Endothelial cell of umbilical vein (primary cell): ENCODE measurements at regions not wholly inside any gene's neighbourhood (a gene's known extent, or its start where the extent isn't known, plus 50 kb on each side); places are given as distances from the start of the nearest gene placed in this dataset.

Experiments used
- BruUV-seq: library from RNA; stranded (reverse); fragments of 400-500 nt; replicated peaks from 2 replicates; lab custom pipeline; 2021; lab: Mats Ljungman, UMichigan
- CTCF ChIA-PET: fragments of 300-600, 350-600 bp; sonication (Branson Sonifier 250); formaldehyde crosslinking; loops from one replicate; lab custom pipeline; 2021; ENCODE audit warnings: antibody characterized with exemption, inconsistent platforms; lab: Charles Lee
- POLR2A ChIA-PET: fragments of 300-600, 350-600 bp; sonication (Branson Sonifier 250); formaldehyde crosslinking; loops from one replicate; lab custom pipeline; 2021; ENCODE audit warnings: antibody characterized with exemption, inconsistent platforms; lab: Charles Lee
- DNase-seq: peaks from one replicate; pipeline ENCODE4 v3.0.0-alpha.2; 2011; ENCODE audit warnings: low read depth, low spot score
- FAIRE-seq: peaks from 2 replicates; lab custom pipeline; 2011; peaks lifted over from hg19 to GRCh38; lab: Jason Lieb, UNC
- H2AFZ ChIP-seq: 2 replicates; pipeline ENCODE4 v1.6.0; 2012; ENCODE audit warnings: low read depth, low read length, control low read depth, inconsistent platforms
- H3K27ac ChIP-seq: 2 replicates; pipeline ENCODE4 v1.5.1; 2011; ENCODE audit warnings: low read depth, mild to moderate bottlenecking, control low read depth, low read length, moderate library complexity; ENCODE audit not compliant: insufficient read depth
- H3K27me3 ChIP-seq, 2 experiments: 2 replicates each; pipeline versions ENCODE4 v1.6.0 to v1.6.1; 2011; ENCODE audit warnings: low read length in 2 of 2, mixed read lengths in 1 of 2; ENCODE audit not compliant: control insufficient read depth in 2 of 2, insufficient read depth in 2 of 2
- H3K36me3 ChIP-seq, 2 experiments: 2 replicates in 1 of 2; 3 replicates in 1 of 2; pipeline ENCODE4 v1.5.1; 2011; ENCODE audit warnings: low read length in 2 of 2, mild to moderate bottlenecking in 1 of 2, moderate library complexity in 1 of 2; ENCODE audit not compliant: control insufficient read depth in 2 of 2, insufficient read depth in 2 of 2; ENCODE audit errors: extremely low read depth in 1 of 2
- H3K4me1 ChIP-seq: 3 replicates; pipeline ENCODE4 v1.5.1; 2011; ENCODE audit warnings: mild to moderate bottlenecking, low read length; ENCODE audit not compliant: control insufficient read depth, insufficient read depth; ENCODE audit errors: extremely low read depth
- H3K4me2 ChIP-seq: 2 replicates; pipeline ENCODE4 v1.6.1; 2011; ENCODE audit warnings: low read length, control low read depth, mixed read lengths; ENCODE audit not compliant: insufficient read depth
- H3K4me3 ChIP-seq, 3 experiments: fragments of 200-600 bp in 1 of 3; sonication (generic), shearing (Covaris generic) in 1 of 3; replicated peaks in 1 of 3; 2 replicates each; pipeline ENCODE4 v1.5.1; 2011 to 2016; ENCODE audit warnings: control low read depth in 3 of 3, low read length in 3 of 3, mild to moderate bottlenecking in 2 of 3, inconsistent platforms in 1 of 3, low read depth in 1 of 3, moderate library complexity in 1 of 3; ENCODE audit not compliant: insufficient read depth in 1 of 3
- H3K79me2 ChIP-seq: 2 replicates; pipeline ENCODE4 v1.6.0; 2012; ENCODE audit warnings: low read length, inconsistent platforms; ENCODE audit not compliant: control insufficient read depth, insufficient read depth
- H3K9ac ChIP-seq: replicated peaks from 2 replicates; pipeline ENCODE3; 2011; ENCODE audit warnings: low read length, control low read depth; ENCODE audit not compliant: insufficient read depth; ENCODE audit errors: extremely low read depth
- H3K9me1 ChIP-seq: replicated peaks from 3 replicates; pipeline ENCODE4 v1.6.0; 2011; ENCODE audit warnings: mild to moderate bottlenecking, low read length; ENCODE audit not compliant: control insufficient read depth, insufficient read depth; ENCODE audit errors: extremely low read depth
- H3K9me3 ChIP-seq: replicated peaks from 2 replicates; pipeline ENCODE4 v1.5.1; 2012; ENCODE audit warnings: low read length, inconsistent platforms; ENCODE audit not compliant: control insufficient read depth, insufficient read depth
- H4K20me1 ChIP-seq: replicated peaks from 2 replicates; pipeline ENCODE3; 2011; ENCODE audit warnings: mild to moderate bottlenecking, low read length; ENCODE audit not compliant: control insufficient read depth, insufficient read depth; ENCODE audit errors: extremely low read depth
- EZH2 ChIP-seq: IDR thresholded peaks from 2 replicates; pipeline ENCODE4 v1.6.1; 2012; ENCODE audit warnings: borderline replicate concordance, low read depth, mild to moderate bottlenecking, moderate library complexity, low read length, inconsistent platforms; ENCODE audit not compliant: severe bottlenecking
- FOS ChIP-seq: IDR thresholded peaks from 2 replicates; pipeline ENCODE4 v1.6.1; 2011; ENCODE audit warnings: mild to moderate bottlenecking, low read length, moderate library complexity, borderline replicate concordance; ENCODE audit not compliant: insufficient read depth
- GATA2 ChIP-seq: IDR thresholded peaks from 2 replicates; pipeline ENCODE4 v1.7.0; 2011; ENCODE audit warnings: low read depth, mild to moderate bottlenecking, moderate library complexity, mixed read lengths, low read length; ENCODE audit not compliant: insufficient read length, insufficient read depth
- JUN ChIP-seq: IDR thresholded peaks from 2 replicates; pipeline ENCODE4 v1.6.1; 2011; ENCODE audit warnings: borderline replicate concordance, low read depth; ENCODE audit not compliant: insufficient read length, insufficient read depth
- MYC ChIP-seq: IDR thresholded peaks from one replicate; pipeline ENCODE4 v1.6.1; 2011; ENCODE audit warnings: mild to moderate bottlenecking, low read depth, low read length
- POLR2A ChIP-seq: IDR thresholded peaks from 2 replicates; pipeline ENCODE4 v1.6.1; 2012; ENCODE audit warnings: low read depth, mild to moderate bottlenecking, control low read depth, low read length
- POLR2AphosphoS5 ChIP-seq: IDR thresholded peaks from 2 replicates; pipeline ENCODE4 v1.6.1; 2012; ENCODE audit warnings: low read depth, mild to moderate bottlenecking, control low read depth, low read length, moderate library complexity; ENCODE audit not compliant: insufficient read depth
- dilution Hi-C: fragments of 300-500 bp; cut with MboI; formaldehyde crosslinking; loops from one replicate; pipeline ENCODE4 v1.15.0; 2019; ENCODE audit warnings: low sequenced_read_pairs; ENCODE audit not compliant: extremely low pct_ligation_motif_present
- intact Hi-C: fragments of 100-400 bp; cut with micrococcal nuclease; formaldehyde crosslinking; loops from one replicate; pipeline ENCODE4 v1.10.0; 2022
- TF ChIP-seq, protein P1 (sequence below), 2 donors: IDR thresholded peaks; 1 replicate in 1 of 2; 2 replicates in 1 of 2; pipeline ENCODE4 v1.5.1; 2011; ENCODE audit warnings: low read length in 2 of 2, mild to moderate bottlenecking in 2 of 2, moderate library complexity in 2 of 2, control low read depth in 1 of 2, inconsistent platforms in 1 of 2, low read depth in 1 of 2; ENCODE audit not compliant: insufficient read depth in 1 of 2; ENCODE audit errors: extremely low read depth in 1 of 2
- TF ChIP-seq, protein P2 (sequence below): IDR thresholded peaks from 2 replicates; pipeline ENCODE4 v1.6.1; 2011; ENCODE audit not compliant: insufficient read depth, insufficient read length

DNA sequence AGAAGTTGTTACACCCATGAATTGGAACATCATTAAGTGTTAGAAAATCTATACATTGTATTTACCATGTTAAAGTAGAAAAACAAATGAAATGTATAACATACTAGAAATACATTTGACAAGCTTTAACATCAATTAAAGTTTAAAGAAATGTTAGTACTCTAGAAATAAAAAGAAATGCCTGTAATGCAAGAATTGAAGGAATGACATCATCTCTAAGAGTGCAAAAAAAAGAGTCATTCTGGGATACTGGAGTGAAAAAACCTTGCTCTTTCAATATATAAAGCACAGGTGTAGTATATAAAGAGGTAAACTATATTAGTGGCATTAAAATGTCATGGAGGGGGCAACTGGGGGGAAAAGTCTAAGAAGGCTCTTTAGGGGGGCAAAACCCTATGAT, 210.8 kb upstream of the PLD5 start:
- no peak overlapping the region for H3K4me2 ChIP-seq
- H3K79me2 ChIP-seq, result no peaks in the 10 kb centered on the region
- H4K20me1 ChIP-seq, result no peaks in the 10 kb centered on the region
- TF ChIP-seq, protein P1, sequence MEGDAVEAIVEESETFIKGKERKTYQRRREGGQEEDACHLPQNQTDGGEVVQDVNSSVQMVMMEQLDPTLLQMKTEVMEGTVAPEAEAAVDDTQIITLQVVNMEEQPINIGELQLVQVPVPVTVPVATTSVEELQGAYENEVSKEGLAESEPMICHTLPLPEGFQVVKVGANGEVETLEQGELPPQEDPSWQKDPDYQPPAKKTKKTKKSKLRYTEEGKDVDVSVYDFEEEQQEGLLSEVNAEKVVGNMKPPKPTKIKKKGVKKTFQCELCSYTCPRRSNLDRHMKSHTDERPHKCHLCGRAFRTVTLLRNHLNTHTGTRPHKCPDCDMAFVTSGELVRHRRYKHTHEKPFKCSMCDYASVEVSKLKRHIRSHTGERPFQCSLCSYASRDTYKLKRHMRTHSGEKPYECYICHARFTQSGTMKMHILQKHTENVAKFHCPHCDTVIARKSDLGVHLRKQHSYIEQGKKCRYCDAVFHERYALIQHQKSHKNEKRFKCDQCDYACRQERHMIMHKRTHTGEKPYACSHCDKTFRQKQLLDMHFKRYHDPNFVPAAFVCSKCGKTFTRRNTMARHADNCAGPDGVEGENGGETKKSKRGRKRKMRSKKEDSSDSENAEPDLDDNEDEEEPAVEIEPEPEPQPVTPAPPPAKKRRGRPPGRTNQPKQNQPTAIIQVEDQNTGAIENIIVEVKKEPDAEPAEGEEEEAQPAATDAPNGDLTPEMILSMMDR (IDR thresholded peaks at IDR 0.05; ENCODE audit: extremely low read depth in 1 of 2, insufficient read depth in 1 of 2, low read depth in 1 of 2, low read length in 2 of 2), result no peak
- TF ChIP-seq POLR2AphosphoS5, result no peak
- no peak for TF ChIP-seq EZH2
- no peak for TF ChIP-seq GATA2
- no peak for TF ChIP-seq MYC
- no peak for TF ChIP-seq FOS
- no peak for TF ChIP-seq JUN
- TF ChIP-seq, protein P2, sequence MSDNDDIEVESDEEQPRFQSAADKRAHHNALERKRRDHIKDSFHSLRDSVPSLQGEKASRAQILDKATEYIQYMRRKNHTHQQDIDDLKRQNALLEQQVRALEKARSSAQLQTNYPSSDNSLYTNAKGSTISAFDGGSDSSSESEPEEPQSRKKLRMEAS, result no peak
- TF ChIP-seq POLR2A, result no peak
- no peaks in the 10 kb centered on the region for H3K27me3 ChIP-seq
- H3K9me3 ChIP-seq, result peaks cover 1% of the 10 kb centered on the region
- CTCF ChIA-PET, result no interaction called here
- FAIRE-seq (no peak), DNase-seq (no peak)
- H3K4me1 ChIP-seq, result no peaks in the 10 kb centered on the region
- POLR2A ChIA-PET, result no interaction called here
- H3K36me3 ChIP-seq, result no peaks in the 10 kb centered on the region
- no peak overlapping the region for H3K27ac ChIP-seq
- H3K4me3 ChIP-seq, result no peak overlapping the region
- no TSS peak for BruUV-seq
- H2AFZ ChIP-seq, result no peak overlapping the region
- intact Hi-C loops (no loop called here), dilution Hi-C loops (no loop called here)
- no peak overlapping the region for H3K9ac ChIP-seq
- no peaks in the 10 kb centered on the region for H3K9me1 ChIP-seq
